Stomach (tissue), 8 donors: ENCODE measurements at regions not wholly inside any gene's neighbourhood (a gene's known extent, or its start where the extent isn't known, plus 50 kb on each side); places are given as distances from the start of the nearest gene placed in this dataset.

Experiments
- DNase-seq, 2 donors: peaks; one replicate each; pipeline versions ENCODE4 v3.0.0 to v3.0.0-alpha.2; 2013 to 2019
- H3K27ac ChIP-seq, 5 donors: fragments of 200-600 bp in 4 of 5; sonication (generic) in 4 of 5; one replicate each; pipeline ENCODE4 v1.5.1; 2013 to 2019; ENCODE audit warnings: mild to moderate bottlenecking in 1 of 5, moderate library complexity in 1 of 5
- H3K27me3 ChIP-seq, 3 donors: fragments of 200-600 bp; sonication (generic); one replicate each; pipeline ENCODE4 v1.5.1; 2017 to 2019; ENCODE audit warnings: mixed run types in 1 of 3
- H3K36me3 ChIP-seq, 4 donors: fragments of 200-600 bp; sonication (generic); 1 replicate in 3 of 4; 2 replicates in 1 of 4; pipeline ENCODE4 v1.5.1; 2016 to 2019
- H3K4me1 ChIP-seq, 4 donors: fragments of 200-600 bp; sonication (generic); one replicate each; pipeline ENCODE4 v1.5.1; 2016 to 2019
- H3K4me3 ChIP-seq, 4 donors: fragments of 200-600 bp; sonication (generic) in 3 of 4; one replicate each; pipeline ENCODE4 v1.5.1; 2016 to 2019; ENCODE audit warnings: mild to moderate bottlenecking in 1 of 4
- H3K9me3 ChIP-seq, 4 donors: fragments of 200-600 bp; sonication (generic); one replicate each; pipeline ENCODE4 v1.5.1; 2016 to 2019
- CTCF ChIP-seq, 7 experiments: fragments of 450-650 bp in 4 of 7; fragments of 200-600 bp in 3 of 7; sonication (generic) in 3 of 7; IDR thresholded peaks; one replicate each; pipeline ENCODE4 v1.5.1; 2016 to 2019; ENCODE audit warnings: antibody characterized with exemption in 7 of 7, control low read depth in 2 of 7, mild to moderate bottlenecking in 1 of 7
- EP300 ChIP-seq: sonication (generic); formaldehyde crosslinking; IDR thresholded peaks from one replicate; pipeline ENCODE4 v1.6.1; 2017; ENCODE audit warnings: antibody characterized with exemption
- POLR2A ChIP-seq, 4 donors: fragments of 450-650 bp; IDR thresholded peaks; one replicate each; pipeline ENCODE4 v1.6.1; 2016; ENCODE audit warnings: antibody characterized with exemption in 4 of 4, control low read depth in 2 of 4, mild to moderate bottlenecking in 1 of 4, moderate library complexity in 1 of 4
- POLR2AphosphoS5 ChIP-seq, 3 donors: sonication (generic); formaldehyde crosslinking; IDR thresholded peaks; one replicate each; pipeline ENCODE4 v1.6.1; 2016; ENCODE audit warnings: antibody characterized with exemption in 3 of 3
- WGBS, 5 donors: extraction: QIAGEN DNeasy Blood & Tissue Kit in 3 of 5; methylation state at CpG; one replicate each; pipeline versions ENCODE4 v1.1.5 to v1.1.7; 2013 to 2018; 5-methylcytosine and 5-hydroxymethylcytosine counted together
- intact Hi-C: fragments of 100-400 bp; cut with DNase I; formaldehyde crosslinking; loops from one replicate; pipeline ENCODE4 v1.15.1; 2023; ENCODE audit warnings: low total_unique reads
- donor health status: healthy with polysubstance abuse.
- donor health status: Bipolar disorder and iron deficiency.
- donor health status: healthy.

- H3K4me3 ChIP-seq = no peak overlapping the region
- WGBS, 5 donors = 73 to 81% (median 80%) methylated on average over 3 of the region's 3 CpGs
- no peaks in the 10 kb centered on the region for H3K36me3 ChIP-seq
- H3K9me3 ChIP-seq = peaks cover 0 to 31% (median 17%) of the 10 kb centered on the region in 4 donors
- TF ChIP-seq EP300 (no peak), POLR2AphosphoS5 (IDR thresholded peaks at IDR 0.05) (no peak), CTCF (IDR thresholded peaks at IDR 0.05) (no peak), POLR2A (IDR thresholded peaks at IDR 0.05) (no peak)
- H3K27ac ChIP-seq = no peak overlapping the region
- no peak for DNase-seq
- no peaks in the 10 kb centered on the region for H3K27me3 ChIP-seq
- no peaks in the 10 kb centered on the region for H3K4me1 ChIP-seq
- intact Hi-C loops = no loop called here
Observed at GRCh38 chr7:125847055-125847454, 917.4 kb upstream of the POT1 start.

GRCh38 chr7:125845686-125846085 lies 916.1 kb upstream of the POT1 start:
- Histone ChIP-seq H3K36me3 (no peaks in the 10 kb centered on the region), H3K4me1 (no peaks in the 10 kb centered on the region), H3K27me3 (no peaks in the 10 kb centered on the region), H3K9me3 (peaks cover 0 to 26% (median 17%) of the 10 kb centered on the region in 4 donors), H3K4me3 (no peak overlapping the region), H3K27ac (no peak overlapping the region)
- intact Hi-C loops = no loop called here
- 65 to 79% (median 70%) methylated on average over 1 of the region's 1 CpG for WGBS, 5 donors
- no peak for TF ChIP-seq POLR2A (IDR thresholded peaks at IDR 0.05)
- TF ChIP-seq POLR2AphosphoS5 (IDR thresholded peaks at IDR 0.05) = no peak
- TF ChIP-seq EP300 = no peak
- no peak for TF ChIP-seq CTCF (IDR thresholded peaks at IDR 0.05)
- DNase-seq = no peak

DNA sequence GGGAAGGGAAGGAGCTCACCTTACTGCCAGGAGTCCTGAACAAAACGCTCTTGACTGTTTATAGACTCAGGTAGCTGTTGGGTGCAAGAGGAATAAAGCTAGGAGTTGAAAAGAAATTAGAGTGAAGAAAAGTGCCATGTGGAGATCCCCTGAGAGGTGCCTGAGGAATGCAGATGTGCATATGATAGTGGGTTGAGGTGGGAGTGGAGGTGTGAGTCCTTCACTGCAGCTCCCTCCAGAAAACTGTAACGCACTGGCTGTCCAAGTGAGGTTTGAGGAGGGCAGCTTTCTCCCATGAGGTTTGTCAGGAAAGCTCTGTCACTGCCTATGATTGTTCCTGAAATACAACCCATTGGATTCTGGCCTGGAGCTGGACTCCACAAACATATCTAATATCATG lies 904.8 kb upstream of the POT1 start:
- no peak overlapping the region for H3K27ac ChIP-seq
- H3K4me3 ChIP-seq = no peak overlapping the region
- TF ChIP-seq CTCF (IDR thresholded peaks at IDR 0.05) (no peak), POLR2A (IDR thresholded peaks at IDR 0.05) (no peak), POLR2AphosphoS5 (IDR thresholded peaks at IDR 0.05) (no peak)
- no peak for DNase-seq
- H3K36me3 ChIP-seq = no peaks in the 10 kb centered on the region
- WGBS, 5 donors = 52 to 73% (median 64%) methylated on average over 2 of the region's 2 CpGs
- H3K9me3 ChIP-seq = peaks cover 0 to 28% (median 4%) of the 10 kb centered on the region in 4 donors
- intact Hi-C loops = no loop called here
- H3K27me3 ChIP-seq = no peaks in the 10 kb centered on the region
- no peaks in the 10 kb centered on the region for H3K4me1 ChIP-seq

DNA sequence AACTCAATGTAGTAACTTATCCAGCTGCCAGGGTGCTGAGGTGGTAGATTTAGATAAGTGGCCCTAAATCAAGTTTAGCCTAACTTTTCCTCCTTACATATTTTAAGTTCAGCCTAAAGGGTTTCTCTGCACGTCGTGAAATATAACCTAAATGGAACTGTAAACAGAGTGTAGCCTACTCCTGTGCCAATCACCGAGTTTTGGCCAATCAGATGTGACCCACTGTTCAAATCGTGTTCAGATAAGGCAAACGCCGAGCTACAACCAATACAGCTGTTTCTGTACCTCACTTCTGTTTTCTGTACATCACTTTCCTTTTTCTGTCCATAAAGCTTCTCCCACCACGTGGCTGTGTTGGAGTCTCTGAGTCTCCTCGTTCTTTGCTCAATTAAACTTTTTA lies 904.2 kb upstream of the POT1 start:
- no peak for TF ChIP-seq EP300
- TF ChIP-seq POLR2A (IDR thresholded peaks at IDR 0.05) = no peak
- no peak for TF ChIP-seq POLR2AphosphoS5 (IDR thresholded peaks at IDR 0.05)
- TF ChIP-seq CTCF (IDR thresholded peaks at IDR 0.05) = no peak
- H3K36me3 ChIP-seq = no peaks in the 10 kb centered on the region
- H3K4me3 ChIP-seq = no peak overlapping the region
- H3K9me3 ChIP-seq = peaks cover 0 to 33% (median 6%) of the 10 kb centered on the region in 4 donors
- no peaks in the 10 kb centered on the region for H3K4me1 ChIP-seq
- no peaks in the 10 kb centered on the region for H3K27me3 ChIP-seq
- WGBS, 5 donors = 67 to 74% (median 71%) methylated on average over 8 of the region's 8 CpGs
- no peak for DNase-seq
- no peak overlapping the region for H3K27ac ChIP-seq
- intact Hi-C loops = no loop called here
